CD4-positive, alpha-beta T cell treated with Interleukin-10 for 1 hour (primary cell): ENCODE measurements at regions not wholly inside any gene's neighbourhood (a gene's known extent, or its start where the extent isn't known, plus 50 kb on each side); places are given as distances from the start of the nearest gene placed in this dataset.
A peak's percentile ranks its signal among the peaks of the same experiment; 100 is the strongest.

Experiments used
- DNase-seq: peaks from one replicate; pipeline ENCODE4 v3.0.0-alpha.2; 2020

GRCh38 chr5:15013654-15014463 lies 142.3 kb upstream of the ANKH start:
- peak; percentile 52 for DNase-seq

GRCh38 chr5:15012061-15012460 lies 140.5 kb upstream of the ANKH start:
- no peak for DNase-seq

DNA sequence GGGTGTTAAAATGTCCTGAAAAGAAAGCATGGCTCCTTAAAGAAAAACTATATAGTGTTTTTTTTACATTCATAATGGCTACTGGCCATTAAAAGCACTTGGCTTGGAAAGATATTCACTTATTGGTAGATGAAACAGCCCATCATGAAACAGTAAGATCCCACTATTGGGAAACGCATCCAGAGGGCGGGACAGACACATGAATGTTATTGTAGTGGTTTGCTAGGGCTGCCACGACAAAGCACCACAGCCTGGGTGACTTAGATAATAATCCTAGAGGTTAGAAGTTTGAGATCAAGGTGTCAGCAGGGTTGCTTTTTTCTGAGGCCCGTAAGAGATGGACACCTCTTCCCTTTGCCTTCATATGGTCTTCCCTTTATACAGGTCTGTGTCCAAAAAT lies 139.4 kb upstream of the ANKH start:
- no peak for DNase-seq

GRCh38 chr5:15009420-15009819 lies 137.8 kb upstream of the ANKH start:
- DNase-seq = no peak

- no peak for DNase-seq
Measured at GRCh38 chr5:15008921-15009320, 137.3 kb upstream of the ANKH start.

- DNase-seq = no peak
Measured at GRCh38 chr5:15008476-15008875, 136.9 kb upstream of the ANKH start.

DNA sequence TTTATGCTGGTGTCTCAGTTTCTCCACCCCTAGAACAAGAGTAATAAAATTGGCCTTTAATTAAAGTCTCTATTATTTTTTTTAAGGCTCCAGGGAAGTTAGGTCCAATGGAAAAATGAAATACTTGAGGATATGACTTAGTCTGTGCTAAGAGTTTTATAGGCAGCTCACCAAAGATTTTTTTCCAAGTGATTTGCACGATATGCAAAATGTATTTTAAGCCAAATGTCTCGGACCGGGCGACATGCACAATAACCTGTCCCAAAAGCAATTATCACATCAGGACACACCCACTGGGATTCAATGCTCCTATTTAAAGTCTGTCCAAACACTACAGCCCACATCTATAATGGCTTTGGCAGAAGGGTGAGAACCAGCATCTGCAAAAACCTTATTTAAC lies 136.1 kb upstream of the ANKH start:
- no peak for DNase-seq

DNA sequence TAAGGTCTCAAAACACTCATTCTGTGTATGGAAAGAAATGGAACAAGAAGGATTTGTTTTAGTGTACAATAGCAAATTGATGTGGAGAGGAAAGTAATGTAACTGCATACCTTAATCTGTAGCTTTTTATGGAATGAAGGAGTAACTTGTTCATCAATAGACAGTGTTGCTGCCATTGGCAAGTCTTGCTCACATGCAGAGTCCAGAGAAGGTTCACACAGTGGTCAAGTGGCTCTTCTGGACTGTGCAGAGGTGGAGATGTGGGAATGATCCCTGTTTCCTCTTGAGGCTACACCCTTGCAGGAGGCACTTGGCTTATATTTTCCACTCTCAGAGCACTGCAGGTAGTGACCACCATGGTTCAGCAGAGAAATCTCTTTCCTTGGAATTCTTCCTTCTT lies 132.9 kb upstream of the ANKH start:
- DNase-seq = no peak

- DNase-seq = peak; percentile 79
Measured at GRCh38 chr5:15003511-15003920, 131.9 kb upstream of the ANKH start.

DNA sequence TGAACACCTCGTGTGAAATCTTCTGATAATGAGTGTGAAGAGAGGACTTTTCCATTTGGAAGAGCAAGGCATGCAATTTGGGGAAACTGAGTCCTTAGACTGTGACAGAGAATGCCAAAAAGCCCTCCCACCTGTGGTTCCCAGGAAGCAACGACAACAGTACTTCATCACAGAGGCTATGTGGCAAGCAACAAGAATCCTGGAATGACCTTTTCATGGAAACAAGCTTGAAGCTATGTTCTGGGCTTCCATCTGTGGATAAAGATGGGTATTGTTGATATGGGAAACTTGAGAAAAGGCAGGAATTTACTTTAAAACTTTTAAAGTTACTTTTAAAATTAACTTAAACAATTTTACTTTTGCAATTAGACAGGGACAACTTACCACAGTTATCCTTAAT lies 131.2 kb upstream of the ANKH start:
- no peak for DNase-seq

DNA sequence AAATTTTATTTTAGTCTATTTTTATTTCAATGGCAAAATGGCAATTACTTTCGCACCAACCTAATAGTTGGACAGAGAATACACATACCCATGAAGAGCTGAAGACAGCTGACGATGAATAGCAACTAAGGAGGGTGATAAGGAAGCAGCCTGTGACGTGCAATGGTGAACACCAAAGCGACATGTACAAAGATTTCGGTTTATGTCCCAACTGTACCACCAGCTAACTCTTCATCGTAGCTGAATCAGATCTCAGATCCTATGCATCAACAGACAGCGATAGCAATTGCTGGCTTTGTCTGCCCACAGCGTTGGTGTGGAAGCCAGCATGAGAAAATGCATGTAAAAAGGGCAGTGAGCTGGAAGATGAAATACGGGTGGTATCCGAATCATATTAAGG lies 130.6 kb upstream of the ANKH start:
- DNase-seq = no peak

DNA sequence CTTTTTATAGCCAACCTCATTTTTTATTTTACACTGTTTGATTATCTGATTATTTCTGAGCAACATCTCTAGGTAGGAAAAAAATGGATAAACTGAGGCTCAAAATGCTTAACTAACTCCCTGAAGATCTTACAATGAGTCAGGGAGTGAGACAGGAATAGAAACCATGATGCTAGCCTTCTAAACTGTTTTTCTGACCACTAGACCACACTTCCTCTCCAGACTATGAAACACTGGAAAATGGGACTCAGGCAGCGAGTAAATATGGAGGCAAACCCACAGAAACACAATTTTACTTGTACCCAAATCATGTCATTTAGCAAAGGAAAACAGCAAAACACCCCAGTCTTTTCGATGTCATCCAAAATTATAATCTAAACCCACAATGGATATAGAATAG lies 129.9 kb upstream of the ANKH start:
- DNase-seq = no peak

DNA sequence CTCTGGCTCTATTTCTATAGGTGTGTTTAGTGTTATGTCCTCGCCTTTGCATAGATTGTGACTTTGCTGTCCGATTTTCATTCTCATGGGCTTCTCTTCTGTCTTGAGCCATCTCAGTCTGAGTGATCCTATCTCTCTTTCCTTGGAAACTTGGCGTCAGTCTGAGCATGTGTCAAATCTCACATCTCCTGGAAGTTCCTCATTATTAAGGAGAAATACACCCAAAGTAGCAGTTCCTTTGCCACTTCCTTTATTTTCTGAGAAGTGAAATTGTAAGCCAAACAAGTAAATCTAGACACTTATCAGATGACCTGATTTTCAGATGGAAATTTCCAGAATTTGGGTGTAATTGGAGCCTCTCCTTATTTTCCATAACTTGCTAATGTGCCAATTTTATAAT lies 126.9 kb upstream of the ANKH start:
- no peak for DNase-seq

GRCh38 chr5:14996997-14997396 lies 125.4 kb upstream of the ANKH start:
- DNase-seq = peak; percentile 14

DNA sequence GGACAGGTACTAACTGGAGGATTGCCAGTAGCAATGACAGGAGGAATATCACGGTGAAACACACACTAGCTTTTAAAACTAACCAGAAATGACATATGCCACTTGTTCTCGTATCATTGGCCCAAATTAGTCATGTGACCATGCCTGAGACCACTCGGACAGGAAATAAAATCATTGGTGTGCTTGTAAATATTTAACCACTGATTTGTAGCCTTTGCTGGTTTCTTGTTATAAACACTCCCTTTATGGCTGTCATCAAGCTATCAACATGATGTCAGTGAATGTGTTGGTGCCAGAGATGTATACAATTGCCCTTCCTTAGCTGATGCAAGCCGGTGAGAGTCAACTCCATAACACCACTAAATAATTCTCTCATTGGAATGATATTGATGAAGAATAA lies 123.7 kb upstream of the ANKH start:
- DNase-seq = no peak

GRCh38 chr5:14993459-14994133 lies 122.0 kb upstream of the ANKH start:
- peak; percentile 51 for DNase-seq

DNA sequence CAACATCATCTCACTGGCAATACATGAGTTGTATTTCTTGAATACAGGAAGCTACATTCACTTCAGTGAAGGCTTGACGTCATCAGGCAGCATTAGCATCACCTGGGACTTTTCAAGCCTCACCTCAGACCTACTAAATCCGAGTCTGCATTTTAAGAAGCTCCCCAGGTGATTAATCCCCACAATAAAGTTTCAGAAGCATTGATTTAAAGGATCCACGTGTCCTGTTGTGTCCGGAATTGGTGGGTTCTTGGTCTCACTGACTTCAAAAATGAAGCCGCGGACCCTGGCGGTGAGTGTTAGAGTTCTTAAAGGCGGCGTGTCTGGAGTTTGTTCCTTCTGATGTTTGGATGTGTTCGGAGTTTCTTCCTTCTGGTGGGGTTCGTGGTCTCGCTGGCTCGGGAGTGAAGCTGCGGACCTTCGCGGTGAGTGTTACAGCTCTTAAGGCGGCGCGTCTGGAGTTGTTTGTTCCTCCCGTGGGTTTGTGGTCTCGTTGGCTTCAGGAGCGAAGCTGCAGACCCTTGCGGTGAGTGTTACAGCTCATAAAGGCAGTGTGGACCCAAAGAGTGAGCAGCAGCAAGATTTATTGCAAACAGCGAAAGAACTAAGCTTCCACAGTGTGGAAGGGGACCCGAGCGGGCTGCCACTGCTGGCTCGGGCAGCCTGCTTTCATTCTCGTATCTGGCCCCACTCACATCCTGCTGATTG lies 121.3 kb upstream of the ANKH start:
- peak; percentile 82 for DNase-seq

DNA sequence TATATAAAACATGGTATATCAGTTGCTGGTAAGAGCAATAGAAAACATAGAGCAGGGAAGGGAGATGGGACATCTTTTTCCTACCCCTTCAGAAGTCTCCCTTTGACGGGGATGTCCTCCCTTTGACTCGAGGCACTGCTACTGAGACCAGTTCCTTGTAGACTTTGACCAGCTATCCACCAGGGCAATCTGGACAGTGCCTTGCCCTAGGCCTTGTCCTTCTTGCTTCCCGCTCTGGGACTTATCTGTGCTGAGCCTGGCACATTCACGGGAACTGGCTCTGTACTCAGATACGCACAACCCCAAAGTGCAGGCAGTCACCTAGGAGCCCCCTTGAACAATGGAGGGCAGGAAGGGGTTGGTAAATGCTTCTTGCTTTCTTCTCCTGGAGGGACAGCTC lies 116.6 kb upstream of the ANKH start:
- DNase-seq = no peak

- DNase-seq = no peak
Measured at GRCh38 chr5:14986413-14986812, 114.8 kb upstream of the ANKH start.

- peak; percentile 21 for DNase-seq
Measured at GRCh38 chr5:14983666-14984441, 112.3 kb upstream of the ANKH start.

DNA sequence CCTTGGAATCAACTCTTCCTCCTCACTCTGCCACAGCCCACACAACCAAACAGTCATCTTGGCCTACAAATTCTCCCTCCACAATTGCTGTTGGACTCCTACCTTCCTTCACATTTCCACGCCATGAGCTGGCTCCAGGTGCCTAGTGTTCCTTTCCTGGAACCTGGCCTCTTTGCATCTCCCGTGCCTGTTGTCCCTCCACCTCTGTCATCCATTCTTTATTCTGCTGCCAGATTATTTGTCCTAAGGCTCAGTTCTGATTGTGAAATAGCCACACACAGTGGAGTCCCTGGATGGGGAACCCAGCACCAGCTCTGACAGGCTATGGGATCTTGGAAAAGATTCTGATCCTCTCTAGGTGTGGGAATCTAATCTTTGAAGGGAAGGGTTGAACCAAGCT lies 109.1 kb upstream of the ANKH start:
- no peak for DNase-seq

DNA sequence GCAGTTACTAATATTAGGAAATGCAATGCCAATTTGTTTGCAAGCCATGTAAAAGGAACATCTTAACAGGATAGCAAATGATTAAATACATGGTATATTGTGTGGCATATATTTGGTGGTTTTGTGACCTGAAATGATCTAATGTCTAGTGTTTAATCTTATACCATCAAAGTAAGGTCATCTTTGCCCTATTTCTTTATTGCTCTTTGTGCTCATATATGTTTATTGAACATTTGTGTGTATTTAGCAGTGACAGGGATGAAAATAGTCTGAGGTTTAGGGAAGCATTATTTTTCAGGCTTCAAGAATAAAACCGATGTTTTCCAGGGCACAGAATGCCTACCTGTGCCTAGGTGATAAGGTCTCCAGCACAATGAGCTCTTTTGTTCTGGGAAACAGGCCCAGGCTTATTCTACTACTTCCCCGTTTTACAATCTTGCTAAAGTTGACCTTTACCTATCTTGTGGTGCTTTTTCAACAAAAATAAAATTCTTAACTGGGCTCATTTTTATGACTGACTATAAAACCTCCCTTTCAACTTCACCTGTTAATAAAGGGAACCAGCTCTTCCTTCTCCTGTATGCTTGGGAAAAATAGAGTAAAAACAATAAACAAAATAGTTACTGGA lies 105.6 kb upstream of the ANKH start:
- no peak for DNase-seq

DNA sequence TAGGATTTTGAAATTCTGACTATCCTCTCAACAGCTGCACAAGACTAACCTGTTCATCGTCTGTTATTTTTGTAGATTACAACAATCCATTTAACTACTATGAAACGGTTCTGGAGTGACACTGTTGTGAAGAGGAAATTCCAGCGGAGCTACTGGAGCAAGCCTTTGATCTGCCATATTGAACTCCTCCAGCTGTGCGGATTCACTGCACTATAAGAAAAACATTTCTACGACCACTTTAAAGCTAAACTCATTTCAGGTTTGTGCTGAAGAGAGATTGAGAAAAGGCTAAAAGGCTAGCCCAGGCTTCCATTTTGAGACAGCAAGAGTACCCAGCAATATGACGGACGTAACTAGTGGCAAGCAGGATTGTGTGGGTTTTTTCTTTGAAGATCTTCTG lies 104.9 kb upstream of the ANKH start:
- no peak for DNase-seq
